A549 (cell line): ENCODE measurements at regions not wholly inside any gene's neighbourhood (a gene's known extent, or its start where the extent isn't known, plus 50 kb on each side); places are given as distances from the start of the nearest gene placed in this dataset.

Source experiments
- ATAC-seq, 2 experiments: fragments of 200-7000 bp in 1 of 2; fragments of >200 bp in 1 of 2; cut with Nextera tagmentation in 1 of 2; cut with Tn5 transposase in 1 of 2; 3 replicates each; pipeline versions ENCODE4 v1.8.0 to v1.9.1; 2018 to 2020; ENCODE audit warnings: mild to moderate bottlenecking in 1 of 2, moderate library complexity in 1 of 2
- CTCF ChIA-PET: fragments of 300-600 bp; sonication (Branson Sonifier 250); formaldehyde crosslinking; extraction: SDS; loops from one replicate; lab custom pipeline; 2021; ENCODE audit warnings: antibody characterized with exemption, inconsistent platforms; lab: Yijun Ruan, JAX
- POLR2A ChIA-PET: fragments of 350-600 bp; formaldehyde crosslinking; extraction: SDS; loops from one replicate; lab custom pipeline; 2021; ENCODE audit warnings: antibody characterized with exemption, inconsistent platforms; lab: Yijun Ruan, JAX
- DNase-seq, 2 experiments: peaks; one replicate each; pipeline versions ENCODE4 v3.0.0 to v3.0.0-alpha.2; 2011 to 2016; ENCODE audit warnings: low read depth in 1 of 2, low spot score in 1 of 2
- FAIRE-seq: peaks from 2 replicates; lab custom pipeline; 2011; peaks lifted over from hg19 to GRCh38; lab: Jason Lieb, UNC
- H3K27ac ChIP-seq, 2 experiments: fragments of >200 bp; sonication (Bioruptor Twin); formaldehyde crosslinking; 3 replicates each; pipeline ENCODE4 v1.5.1; 2016 to 2017
- H3K4me1 ChIP-seq: fragments of >200 bp; sonication (Bioruptor Twin); formaldehyde crosslinking; 3 replicates; pipeline ENCODE4 v1.6.1; 2016
- H3K4me2 ChIP-seq: fragments of >200 bp; sonication (Bioruptor Twin); formaldehyde crosslinking; 3 replicates; pipeline ENCODE4 v1.6.1; 2016
- H3K4me3 ChIP-seq: fragments of >200 bp; sonication (Bioruptor Twin); formaldehyde crosslinking; 3 replicates; pipeline ENCODE4 v1.5.1; 2016
- H3K9me3 ChIP-seq: fragments of >200 bp; sonication (Bioruptor Twin); formaldehyde crosslinking; 3 replicates; pipeline ENCODE4 v1.6.1; 2016
- BCL3 ChIP-seq: fragments of >200 bp; sonication (Bioruptor Twin); formaldehyde crosslinking; IDR thresholded peaks from 3 replicates; pipeline ENCODE4 v1.6.1; 2016
- CBX2 ChIP-seq: fragments of 200-600 bp; sonication (generic); IDR thresholded peaks from 2 replicates; pipeline ENCODE4 v1.6.1; 2016; ENCODE audit warnings: low read depth, mild to moderate bottlenecking, borderline replicate concordance
- CEBPB ChIP-seq, 2 experiments: fragments of >200 bp in 1 of 2; sonication (Bioruptor Twin) in 1 of 2; formaldehyde crosslinking in 1 of 2; IDR thresholded peaks; 2 replicates each; pipeline ENCODE4 v1.6.1; 2012 to 2016
- EP300 ChIP-seq, 2 experiments: fragments of >200 bp; sonication (Bioruptor Twin); formaldehyde crosslinking; IDR thresholded peaks; 2 replicates in 1 of 2; 3 replicates in 1 of 2; pipeline ENCODE4 v1.6.1; 2016 to 2017
- FOSB ChIP-seq: fragments of 250-450 bp; sonication (Bioruptor Pico); IDR thresholded peaks from 2 replicates; pipeline ENCODE4 v1.5.0; 2020; ENCODE audit warnings: mild to moderate bottlenecking, moderate library complexity
- FOXS1 ChIP-seq: fragments of 250-450 bp; sonication (Bioruptor Pico); IDR thresholded peaks from 2 replicates; pipeline ENCODE4 v1.5.0; 2020; ENCODE audit warnings: mild to moderate bottlenecking, moderate library complexity
- HDAC2 ChIP-seq: fragments of 200-600 bp; sonication (generic); IDR thresholded peaks from 2 replicates; pipeline ENCODE4 v1.6.1; 2016
- HOXB5 ChIP-seq: fragments of 250-450 bp; sonication (Bioruptor Pico); IDR thresholded peaks from 2 replicates; pipeline ENCODE4 v1.5.0; 2020; ENCODE audit warnings: mild to moderate bottlenecking, moderate library complexity
- JUN ChIP-seq, 2 experiments: fragments of >200 bp; sonication (Bioruptor Twin); formaldehyde crosslinking; IDR thresholded peaks; 2 replicates in 1 of 2; 3 replicates in 1 of 2; pipeline ENCODE4 v1.6.1; 2016 to 2017
- KDM1A ChIP-seq: fragments of 200-600 bp; sonication (generic); IDR thresholded peaks from 2 replicates; pipeline ENCODE4 v1.6.1; 2016; ENCODE audit warnings: low read depth, mild to moderate bottlenecking
- KDM5A ChIP-seq: fragments of 200-600 bp; sonication (generic); IDR thresholded peaks from 2 replicates; pipeline ENCODE4 v1.6.1; 2016; ENCODE audit warnings: antibody characterized with exemption, mild to moderate bottlenecking
- MYC ChIP-seq: IDR thresholded peaks from 2 replicates; pipeline ENCODE4 v1.6.1; 2012; ENCODE audit warnings: mild to moderate bottlenecking, inconsistent platforms, low read length, improper control_type of control experiment, borderline replicate concordance
- NFE2L2 ChIP-seq: fragments of 150-350 bp; conservative IDR thresholded peaks from 2 replicates; pipeline ENCODE4 v1.6.1; 2014; ENCODE audit warnings: low read length
- PHF8 ChIP-seq: fragments of 200-600 bp; sonication (generic); IDR thresholded peaks from 2 replicates; pipeline ENCODE4 v1.6.1; 2016; ENCODE audit warnings: low read depth, mild to moderate bottlenecking, antibody characterized with exemption, moderate library complexity, borderline replicate concordance
- POLR2A ChIP-seq: IDR thresholded peaks from 2 replicates; pipeline ENCODE4 v1.6.1; 2012; ENCODE audit warnings: mild to moderate bottlenecking, low read length
- RAD21 ChIP-seq, 2 experiments: fragments of >200 bp in 1 of 2; sonication (Bioruptor Twin) in 1 of 2; formaldehyde crosslinking in 1 of 2; IDR thresholded peaks in 1 of 2; conservative IDR thresholded peaks in 1 of 2; 2 replicates in 1 of 2; 3 replicates in 1 of 2; pipeline ENCODE4 v1.6.1; 2012 to 2018; ENCODE audit warnings: inconsistent platforms in 1 of 2
- RARB ChIP-seq: fragments of 250-450 bp; sonication (Bioruptor Pico); IDR thresholded peaks from 2 replicates; pipeline ENCODE4 v1.8.0; 2021; ENCODE audit warnings: mild to moderate bottlenecking, moderate library complexity
- RNF2 ChIP-seq: fragments of 200-600 bp; sonication (generic); IDR thresholded peaks from 2 replicates; pipeline ENCODE4 v1.6.1; 2016; ENCODE audit warnings: low read depth, mild to moderate bottlenecking, antibody characterized with exemption, moderate library complexity, borderline replicate concordance
- SREBF2 ChIP-seq: fragments of 450-650 bp; IDR thresholded peaks from 2 replicates; pipeline ENCODE4 v1.6.1; 2014; ENCODE audit warnings: mild to moderate bottlenecking, moderate library complexity
- TP53 ChIP-seq: fragments of 250-450 bp; sonication (Bioruptor Pico); IDR thresholded peaks from 2 replicates; pipeline ENCODE4 v1.5.0; 2021; ENCODE audit warnings: mild to moderate bottlenecking, moderate library complexity
- ZC3H11A ChIP-seq: fragments of 450-650 bp; IDR thresholded peaks from 2 replicates; pipeline ENCODE4 v1.6.1; 2014; ENCODE audit warnings: antibody characterized with exemption, mild to moderate bottlenecking
- ZSCAN20 ChIP-seq: fragments of 250-450 bp; sonication (Bioruptor Pico); IDR thresholded peaks from 2 replicates; pipeline ENCODE4 v1.8.0; 2022; ENCODE audit warnings: mild to moderate bottlenecking, moderate library complexity
- WGBS: methylation state at CpG from one replicate; pipeline ENCODE4 v1.1.6; 2017; ENCODE audit errors: missing lambda C conversion rate; 5-methylcytosine and 5-hydroxymethylcytosine counted together
- TF ChIP-seq, protein P1 (sequence below): fragments of 250-450 bp; sonication (Bioruptor Pico); IDR thresholded peaks from 2 replicates; pipeline ENCODE4 v1.5.0; 2020; ENCODE audit warnings: low read depth, mild to moderate bottlenecking, moderate library complexity
- TF ChIP-seq, protein P2 (sequence below): IDR thresholded peaks from 2 replicates; pipeline ENCODE4 v1.6.1; 2012
- TF ChIP-seq, protein P3 (sequence below): IDR thresholded peaks from 2 replicates; pipeline ENCODE4 v1.6.1; 2012; ENCODE audit warnings: low read depth, borderline replicate concordance

DNA sequence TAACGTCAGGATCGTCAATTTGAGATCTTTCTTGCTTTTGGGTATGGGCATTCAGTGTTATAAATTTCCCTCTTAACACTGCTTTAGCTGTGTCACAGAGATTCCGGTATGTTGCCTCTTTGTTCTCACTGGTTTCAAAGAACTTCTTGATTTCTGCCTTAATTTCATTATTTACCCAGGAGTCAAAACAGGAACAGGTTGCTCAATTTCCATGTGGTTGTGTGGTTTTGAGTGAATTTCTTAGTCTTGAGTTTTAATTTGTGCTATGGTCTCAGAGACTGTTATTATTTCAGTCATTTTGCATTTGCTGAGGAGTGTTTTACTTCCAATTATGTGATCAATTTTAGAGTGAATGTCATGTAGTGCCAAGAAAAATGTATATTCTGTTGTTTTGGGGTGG is 153.1 kb downstream of the PCDH17 start:
- Histone ChIP-seq H3K27ac (no peak overlapping the region), H3K4me2 (no peak overlapping the region), H3K4me1 (no peaks in the 10 kb centered on the region), H3K4me3 (no peak overlapping the region), H3K9me3 (no peaks in the 10 kb centered on the region)
- FAIRE-seq (no peak), ATAC-seq (no peak), DNase-seq (no peak)
- ChIA-PET POLR2A (no interaction called here), CTCF (no interaction called here)
- WGBS: 2% methylated on average over 3 of the region's 3 CpGs
- no peak for TF ChIP-seq CBX2
- no peak for TF ChIP-seq POLR2A
- TF ChIP-seq, protein P1, sequence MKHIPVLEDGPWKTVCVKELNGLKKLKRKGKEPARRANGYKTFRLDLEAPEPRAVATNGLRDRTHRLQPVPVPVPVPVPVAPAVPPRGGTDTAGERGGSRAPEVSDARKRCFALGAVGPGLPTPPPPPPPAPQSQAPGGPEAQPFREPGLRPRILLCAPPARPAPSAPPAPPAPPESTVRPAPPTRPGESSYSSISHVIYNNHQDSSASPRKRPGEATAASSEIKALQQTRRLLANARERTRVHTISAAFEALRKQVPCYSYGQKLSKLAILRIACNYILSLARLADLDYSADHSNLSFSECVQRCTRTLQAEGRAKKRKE (CRISPR knock-in tag): no peak
- no peak for TF ChIP-seq SREBF2
- TF ChIP-seq, protein P2, sequence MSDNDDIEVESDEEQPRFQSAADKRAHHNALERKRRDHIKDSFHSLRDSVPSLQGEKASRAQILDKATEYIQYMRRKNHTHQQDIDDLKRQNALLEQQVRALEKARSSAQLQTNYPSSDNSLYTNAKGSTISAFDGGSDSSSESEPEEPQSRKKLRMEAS: no peak
- TF ChIP-seq MYC: no peak

GRCh38 chr13:57787058-57787791 is 155.7 kb downstream of the PCDH17 start:
- Histone ChIP-seq H3K9me3 (no peaks in the 10 kb centered on the region), H3K4me1 (no peaks in the 10 kb centered on the region), H3K4me2 (no peak overlapping the region), H3K27ac (no peak overlapping the region), H3K4me3 (no peak overlapping the region)
- no peak for DNase-seq
- TF ChIP-seq NFE2L2: no peak
- POLR2A ChIA-PET: no interaction called here
- no peak for FAIRE-seq
- no peak for ATAC-seq
- CTCF ChIA-PET: no interaction called here
- whole genome bisulfite sequencing: 33% methylated on average over 7 of the region's 16 CpGs

DNA sequence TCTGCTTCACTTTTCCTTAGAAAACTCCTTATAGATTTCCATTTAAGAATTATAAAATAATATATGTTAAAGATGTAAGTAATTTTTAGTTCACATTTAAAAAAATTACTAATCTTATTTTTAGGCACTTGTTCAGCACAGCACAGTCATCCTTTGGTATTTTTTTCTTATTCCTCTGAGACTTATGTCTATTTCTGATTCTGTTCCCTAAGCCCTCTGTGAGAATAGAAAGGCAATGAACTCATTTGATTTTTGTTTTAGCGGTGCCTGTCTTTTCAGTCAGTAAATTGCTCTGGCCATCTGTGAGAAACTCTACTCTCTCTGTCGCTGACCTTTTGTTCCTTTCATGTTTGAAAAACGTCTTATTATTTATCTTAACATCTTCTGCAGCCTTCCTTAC is 168.1 kb downstream of the PCDH17 start:
- Histone ChIP-seq H3K4me1 (no peaks in the 10 kb centered on the region), H3K4me2 (no peak overlapping the region), H3K9me3 (no peaks in the 10 kb centered on the region), H3K4me3 (no peak overlapping the region), H3K27ac (no peak overlapping the region)
- CTCF ChIA-PET: no interaction called here
- 37% methylated on average over 3 of the region's 3 CpGs for WGBS
- POLR2A ChIA-PET: no interaction called here
- FAIRE-seq (no peak), DNase-seq (no peak), ATAC-seq (no peak)
- TF ChIP-seq JUN (IDR thresholded peaks at IDR 0.05) (no peak), RAD21 (conservative IDR thresholded peaks at IDR 0.05 in 1 of 2, IDR thresholded peaks at IDR 0.05 in 1 of 2) (no peak), KDM5A (no peak), ZSCAN20 (CRISPR knock-in tag) (no peak), HDAC2 (no peak), FOXS1 (no peak)

DNA sequence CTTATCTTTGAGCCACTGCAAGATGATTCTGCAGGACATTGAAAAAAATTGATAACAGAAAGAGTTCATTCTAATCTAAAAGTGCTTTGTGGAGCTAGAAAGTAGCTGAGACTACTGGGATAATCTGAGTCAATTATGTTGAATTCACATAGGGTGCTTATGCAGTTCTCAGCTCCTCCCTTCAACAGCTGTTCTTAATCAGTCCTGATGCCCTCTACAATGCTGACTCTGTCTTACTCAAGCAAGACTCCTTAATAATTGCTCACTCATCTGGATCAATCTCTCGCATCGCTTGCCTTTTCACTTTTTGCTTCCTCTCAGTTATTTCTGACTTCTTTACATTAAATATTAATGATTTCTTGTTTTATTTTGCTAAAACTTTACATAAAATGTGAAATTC is 182.1 kb downstream of the PCDH17 start:
- 48% methylated on average over 2 of the region's 2 CpGs for WGBS
- Histone ChIP-seq H3K27ac (no peak overlapping the region), H3K4me3 (no peak overlapping the region), H3K4me1 (no peaks in the 10 kb centered on the region), H3K4me2 (no peak overlapping the region), H3K9me3 (no peaks in the 10 kb centered on the region)
- no peak for ATAC-seq
- no peak for FAIRE-seq
- TF ChIP-seq FOSB (CRISPR knock-in tag): no peak
- no peak for TF ChIP-seq PHF8
- TF ChIP-seq ZC3H11A: no peak
- TF ChIP-seq RNF2: no peak
- TF ChIP-seq RAD21 (conservative IDR thresholded peaks at IDR 0.05 in 1 of 2, IDR thresholded peaks at IDR 0.05 in 1 of 2): no peak
- CTCF ChIA-PET: no interaction called here
- POLR2A ChIA-PET: no interaction called here
- no peak for DNase-seq

DNA sequence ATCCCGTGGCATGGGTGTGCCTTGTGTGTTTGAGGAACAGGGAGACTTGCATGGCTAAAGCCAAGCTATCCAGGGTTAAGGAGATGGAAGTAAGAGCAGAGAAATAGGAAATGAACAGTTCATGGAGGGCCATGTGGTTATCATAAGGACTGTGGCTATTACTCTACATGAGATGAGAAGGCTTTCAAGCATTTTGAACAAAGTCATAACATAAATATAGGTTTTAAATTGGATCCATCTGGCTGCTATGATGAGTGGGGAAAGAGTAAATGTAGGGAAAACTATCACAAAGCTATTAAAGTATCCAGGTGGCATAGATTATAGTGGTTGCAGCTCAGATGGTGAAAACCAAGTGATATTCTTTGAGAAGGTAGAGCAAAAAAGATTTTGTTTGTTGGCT is 184.1 kb downstream of the PCDH17 start:
- H3K27ac ChIP-seq: no peak overlapping the region
- CTCF ChIA-PET: no interaction called here
- H3K9me3 ChIP-seq: no peaks in the 10 kb centered on the region
- no peak overlapping the region for H3K4me2 ChIP-seq
- no peak for DNase-seq
- 9% methylated on average over 1 of the region's 1 CpG for WGBS
- FAIRE-seq: no peak
- H3K4me1 ChIP-seq: no peaks in the 10 kb centered on the region
- POLR2A ChIA-PET: no interaction called here
- H3K4me3 ChIP-seq: no peak overlapping the region
- no peak for ATAC-seq
- no peak for TF ChIP-seq FOXS1
- TF ChIP-seq, protein P1 (CRISPR knock-in tag): no peak
- TF ChIP-seq PHF8: no peak
- TF ChIP-seq, protein P3, sequence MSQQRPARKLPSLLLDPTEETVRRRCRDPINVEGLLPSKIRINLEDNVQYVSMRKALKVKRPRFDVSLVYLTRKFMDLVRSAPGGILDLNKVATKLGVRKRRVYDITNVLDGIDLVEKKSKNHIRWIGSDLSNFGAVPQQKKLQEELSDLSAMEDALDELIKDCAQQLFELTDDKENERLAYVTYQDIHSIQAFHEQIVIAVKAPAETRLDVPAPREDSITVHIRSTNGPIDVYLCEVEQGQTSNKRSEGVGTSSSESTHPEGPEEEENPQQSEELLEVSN: no peak
- no peak for TF ChIP-seq RARB
- TF ChIP-seq TP53 (CRISPR knock-in tag): no peak
- TF ChIP-seq MYC: no peak
- TF ChIP-seq CEBPB (IDR thresholded peaks at IDR 0.05): no peak
- no peak for TF ChIP-seq RAD21 (conservative IDR thresholded peaks at IDR 0.05 in 1 of 2, IDR thresholded peaks at IDR 0.05 in 1 of 2)
- TF ChIP-seq EP300 (IDR thresholded peaks at IDR 0.05): no peak
- TF ChIP-seq BCL3: no peak
- TF ChIP-seq KDM1A: no peak
- no peak for TF ChIP-seq HOXB5 (CRISPR knock-in tag)
